Activated CD4-positive, alpha-beta T cell treated with anti-CD3 and anti-CD28 coated beads for 36 hours (primary cell): ENCODE measurements at regions not wholly inside any gene's neighbourhood (a gene's known extent, or its start where the extent isn't known, plus 50 kb on each side); places are given as distances from the start of the nearest gene placed in this dataset.
"Not testable (repeated sequence)": the region's sequence is repeated elsewhere in the genome, so short reads cannot be mapped to it uniquely, and the experiment has no call there.

Source experiments
- ATAC-seq: fragments of 200-7000 bp; cut with Tn5 transposase; one replicate; pipeline ENCODE4 v1.10.0; 2021; ENCODE audit warnings: mild to moderate bottlenecking, moderate library complexity
- CTCF ChIA-PET: fragments of 350-600 bp; sonication (Branson Sonifier 250); formaldehyde crosslinking; loops from one replicate; lab custom pipeline; 2021; ENCODE audit warnings: antibody characterized with exemption; lab: Charles Lee
- POLR2A ChIA-PET: fragments of 350-600 bp; sonication (Branson Sonifier 250); formaldehyde crosslinking; loops from one replicate; lab custom pipeline; 2021; ENCODE audit warnings: antibody characterized with exemption, inconsistent platforms; lab: Charles Lee
- DNase-seq: peaks from one replicate; pipeline ENCODE4 v3.0.0-alpha.2; 2020
- H3K27ac Mint-ChIP-seq: one replicate; pipeline ENCODE4 v1.8.0; 2021; ENCODE audit warnings: mixed read lengths
- H3K27me3 Mint-ChIP-seq: one replicate; pipeline ENCODE4 v1.8.0; 2021; ENCODE audit warnings: mixed read lengths
- H3K36me3 Mint-ChIP-seq: one replicate; pipeline ENCODE4 v1.8.0; 2021; ENCODE audit warnings: low read depth, mixed read lengths
- H3K4me1 Mint-ChIP-seq: one replicate; pipeline ENCODE4 v1.8.0; 2021; ENCODE audit warnings: mixed read lengths
- H3K4me3 Mint-ChIP-seq: one replicate; pipeline ENCODE4 v1.8.0; 2021; ENCODE audit warnings: mild to moderate bottlenecking, moderate library complexity, mixed read lengths
- H3K9me3 Mint-ChIP-seq: one replicate; pipeline ENCODE4 v1.8.0; 2021; ENCODE audit warnings: low read depth, mixed read lengths
- intact Hi-C, 2 experiments: fragments of 100-400 bp; cut with DNase I in 1 of 2; cut with micrococcal nuclease in 1 of 2; formaldehyde crosslinking; loops; one replicate each; pipeline versions ENCODE4 v1.14.2 to v1.15.1; 2022 to 2024; cut with DNase I, micrococcal nuclease

GRCh38 chr1:213690341-213690917 lies 297.3 kb upstream of the PROX1 start:
- ChIA-PET CTCF (no interaction called here), POLR2A (no interaction called here)
- intact Hi-C loops: no loop called here
- Mint-ChIP-seq H3K4me3 (no peak overlapping the region), H3K27me3 (no peaks in the 10 kb centered on the region), H3K4me1 (peaks cover 4% of the 10 kb centered on the region), H3K27ac (no peak overlapping the region), H3K36me3 (no peaks in the 10 kb centered on the region), H3K9me3 (no peaks in the 10 kb centered on the region)
- DNase-seq (no peak), ATAC-seq (no peak)

DNA sequence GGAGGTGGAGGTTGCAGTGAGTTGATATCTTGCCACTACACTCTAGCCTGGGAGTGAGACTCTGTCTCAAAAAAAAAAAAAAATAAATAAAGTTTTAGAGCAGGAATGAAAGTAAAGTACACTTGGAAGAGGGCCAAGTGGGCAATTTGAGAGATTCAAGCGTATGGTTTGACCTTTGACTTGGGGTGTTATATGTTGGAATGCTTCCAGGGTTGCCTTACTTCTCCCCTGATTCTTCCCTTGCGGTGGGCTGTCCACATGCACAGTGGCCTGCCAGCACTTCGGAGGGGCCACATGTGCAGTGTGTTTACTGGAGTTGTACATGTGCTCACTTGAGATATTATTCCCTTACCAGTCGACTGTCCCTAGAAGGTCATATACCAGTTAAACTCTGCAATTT lies 295.5 kb upstream of the PROX1 start:
- Mint-ChIP-seq H3K27me3 (no peaks in the 10 kb centered on the region), H3K4me1 (peaks cover 4% of the 10 kb centered on the region), H3K4me3 (no peak overlapping the region), H3K36me3 (no peaks in the 10 kb centered on the region), H3K27ac (no peak overlapping the region), H3K9me3 (no peaks in the 10 kb centered on the region)
- DNase-seq (no peak), ATAC-seq (no peak)
- POLR2A ChIA-PET: no interaction called here
- CTCF ChIA-PET: no interaction called here
- intact Hi-C loops: no loop called here

- no peak for ATAC-seq
- no peaks in the 10 kb centered on the region for H3K36me3 Mint-ChIP-seq
- H3K27ac Mint-ChIP-seq: no peak overlapping the region
- H3K4me1 Mint-ChIP-seq: no peaks in the 10 kb centered on the region
- no peaks in the 10 kb centered on the region for H3K27me3 Mint-ChIP-seq
- ChIA-PET CTCF (no interaction called here), POLR2A (no interaction called here)
- no peaks in the 10 kb centered on the region for H3K9me3 Mint-ChIP-seq
- intact Hi-C loops: no loop called here
- no peak overlapping the region for H3K4me3 Mint-ChIP-seq
- no peak for DNase-seq
These were observed 293.9 kb upstream of the PROX1 start for GRCh38 chr1:213693864-213694263.

DNA sequence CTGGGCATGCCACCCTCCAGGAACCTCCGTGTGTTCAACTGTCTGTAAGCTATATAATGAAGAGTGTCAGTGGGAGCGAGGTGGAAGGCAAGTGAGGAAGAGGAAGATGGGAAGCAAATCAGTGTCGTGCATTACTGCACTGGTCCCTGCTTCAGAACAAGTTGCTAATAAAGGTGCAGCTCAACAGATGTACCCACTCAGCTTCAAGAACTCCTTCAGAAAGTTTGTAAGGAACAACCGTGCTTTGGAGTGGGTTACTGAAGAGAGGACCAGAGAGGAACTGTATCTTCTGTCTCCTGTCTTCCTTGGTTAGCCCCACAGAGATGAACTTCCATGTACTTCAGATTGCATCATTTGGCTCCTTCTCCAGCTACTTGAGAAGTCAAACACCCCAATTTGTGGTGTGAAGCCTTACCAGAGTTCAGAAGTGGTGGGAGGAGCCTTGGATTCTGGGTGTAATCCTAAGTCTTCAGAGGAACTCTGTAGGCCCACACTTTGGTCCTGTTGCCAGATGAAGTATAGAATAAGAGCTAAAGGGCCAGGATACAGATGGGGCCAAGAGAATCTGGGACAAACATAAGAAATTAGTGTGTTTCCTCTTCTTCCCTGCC lies 290.5 kb upstream of the PROX1 start:
- Mint-ChIP-seq H3K9me3 (no peaks in the 10 kb centered on the region), H3K4me1 (no peaks in the 10 kb centered on the region), H3K27me3 (no peaks in the 10 kb centered on the region), H3K27ac (no peak overlapping the region), H3K36me3 (no peaks in the 10 kb centered on the region), H3K4me3 (no peak overlapping the region)
- no peak for DNase-seq
- ChIA-PET POLR2A (no interaction called here), CTCF (no interaction called here)
- ATAC-seq: no peak
- intact Hi-C loops: no loop called here

GRCh38 chr1:213698092-213698702 lies 289.6 kb upstream of the PROX1 start:
- H3K4me1 Mint-ChIP-seq: no peaks in the 10 kb centered on the region
- no peak for DNase-seq
- ATAC-seq: no peak
- H3K27ac Mint-ChIP-seq: no peak overlapping the region
- no peaks in the 10 kb centered on the region for H3K27me3 Mint-ChIP-seq
- H3K4me3 Mint-ChIP-seq: no peak overlapping the region
- intact Hi-C loops: no loop called here
- H3K9me3 Mint-ChIP-seq: peaks cover 6% of the 10 kb centered on the region
- H3K36me3 Mint-ChIP-seq: no peaks in the 10 kb centered on the region
- ChIA-PET CTCF (no interaction called here), POLR2A (no interaction called here)

DNA sequence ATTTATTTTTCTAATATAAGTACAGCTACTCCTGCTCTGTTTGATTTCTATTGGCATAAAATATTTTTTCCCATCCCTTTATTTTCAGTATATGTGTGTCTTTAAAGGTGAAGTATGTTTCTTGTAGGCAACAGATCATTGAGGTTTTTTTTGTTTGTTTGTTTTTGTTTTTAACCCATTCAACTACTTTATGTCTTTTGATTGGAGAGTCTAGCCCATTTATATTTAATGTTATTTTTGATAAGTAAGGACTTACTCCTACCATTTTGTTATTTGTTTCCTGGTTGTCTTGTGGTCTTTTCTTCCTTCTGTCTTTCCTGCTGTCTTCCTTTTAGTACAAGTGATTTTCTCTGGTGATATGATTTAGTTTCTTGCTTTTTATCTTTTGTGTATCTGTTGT lies 285.1 kb upstream of the PROX1 start:
- Mint-ChIP-seq H3K4me1 (no peaks in the 10 kb centered on the region), H3K27ac (no peak overlapping the region), H3K27me3 (no peaks in the 10 kb centered on the region), H3K36me3 (no peaks in the 10 kb centered on the region), H3K9me3 (peaks cover 6% of the 10 kb centered on the region), H3K4me3 (no peak overlapping the region)
- intact Hi-C loops: no loop called here
- CTCF ChIA-PET: no interaction called here
- no peak for ATAC-seq
- no peak for DNase-seq
- POLR2A ChIA-PET: no interaction called here

GRCh38 chr1:213704941-213705340 lies 282.8 kb upstream of the PROX1 start:
- intact Hi-C loops: no loop called here
- Mint-ChIP-seq H3K27me3 (no peaks in the 10 kb centered on the region), H3K27ac (no peak overlapping the region), H3K4me3 (no peak overlapping the region), H3K36me3 (no peaks in the 10 kb centered on the region), H3K9me3 (peaks cover 19% of the 10 kb centered on the region), H3K4me1 (no peaks in the 10 kb centered on the region)
- CTCF ChIA-PET: no interaction called here
- DNase-seq (no peak), ATAC-seq (no peak)
- POLR2A ChIA-PET: no interaction called here

DNA sequence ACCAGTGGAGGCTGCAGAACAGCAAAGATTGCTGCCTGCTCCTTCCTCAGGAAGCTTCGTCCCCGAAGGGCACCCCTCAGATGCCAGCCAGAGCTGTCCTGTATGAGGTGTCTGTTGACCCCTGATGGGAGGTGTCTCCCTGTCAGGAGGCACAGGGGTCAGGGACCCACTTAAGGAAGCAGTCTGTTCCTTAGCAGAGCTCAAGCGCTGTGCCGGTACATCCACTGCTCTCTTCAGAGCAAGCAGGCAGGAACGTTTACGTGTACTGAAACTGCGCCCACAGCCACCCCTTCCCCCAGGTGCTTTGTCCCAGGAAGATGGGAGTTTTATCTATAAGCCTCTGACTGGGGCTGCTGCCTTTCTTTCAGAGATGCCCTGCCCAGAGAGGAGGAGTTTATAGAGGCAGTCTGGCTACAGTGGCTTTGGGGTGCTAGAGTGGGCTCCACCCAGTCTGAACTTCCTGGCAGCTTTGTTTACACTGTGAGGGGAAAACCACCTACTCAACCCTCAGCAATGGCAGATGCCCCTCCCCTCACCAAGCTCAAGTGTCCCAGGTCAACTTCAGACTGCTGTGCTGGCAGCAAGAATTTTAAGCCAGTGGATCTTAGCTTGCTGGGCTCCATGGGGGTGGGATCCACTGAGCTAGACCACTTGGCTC lies 275.8 kb upstream of the PROX1 start:
- DNase-seq, CTCF ChIA-PET, H3K36me3 Mint-ChIP-seq, H3K4me3 Mint-ChIP-seq, intact Hi-C loops, H3K27me3 Mint-ChIP-seq, POLR2A ChIA-PET, H3K27ac Mint-ChIP-seq, ATAC-seq: not testable (repeated sequence)
- Mint-ChIP-seq H3K9me3 (peaks cover 30% of the 10 kb centered on the region), H3K4me1 (peaks cover 14% of the 10 kb centered on the region)

DNA sequence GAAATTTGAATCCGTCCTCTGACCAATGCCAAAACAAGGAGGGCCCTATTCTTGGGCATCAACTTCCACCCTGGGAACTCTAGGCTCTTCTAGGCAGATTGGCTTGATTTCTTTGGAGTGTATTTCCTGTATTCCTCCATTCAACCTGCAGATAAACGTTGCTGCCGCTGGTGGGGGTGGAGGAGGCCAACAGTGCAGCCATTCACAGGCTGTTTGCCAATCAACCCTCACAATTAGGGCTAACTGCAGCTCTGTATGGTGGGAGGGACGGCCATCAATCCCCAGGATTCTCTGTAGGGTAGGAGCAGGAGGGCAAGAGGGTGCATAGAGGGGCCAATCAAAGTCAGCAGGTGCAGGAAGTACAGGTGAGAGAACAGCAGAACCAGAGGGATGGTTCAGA lies 273.1 kb upstream of the PROX1 start:
- Mint-ChIP-seq H3K4me3 (no peak overlapping the region), H3K9me3 (peaks cover 21% of the 10 kb centered on the region), H3K36me3 (peaks cover 2% of the 10 kb centered on the region), H3K4me1 (peaks cover 14% of the 10 kb centered on the region), H3K27ac (no peak overlapping the region), H3K27me3 (no peaks in the 10 kb centered on the region)
- ChIA-PET CTCF (interaction anchor here (1.1 kb wide), 1 partner anchor 27 kb away, joined by 3 read pairs; no protein-coding TSS in a partner anchor), POLR2A (no interaction called here)
- ATAC-seq (no peak), DNase-seq (no peak)
- intact Hi-C loops: no loop called here

- POLR2A ChIA-PET: no interaction called here
- Mint-ChIP-seq H3K4me3 (no peak overlapping the region), H3K27ac (no peak overlapping the region), H3K27me3 (no peaks in the 10 kb centered on the region), H3K4me1 (peaks cover 14% of the 10 kb centered on the region), H3K36me3 (peaks cover under 1% of the 10 kb centered on the region), H3K9me3 (peaks cover 16% of the 10 kb centered on the region)
- intact Hi-C loops: no loop called here
- CTCF ChIA-PET: interaction anchor here (1.1 kb wide), 1 partner anchor 27 kb away, joined by 3 read pairs; no protein-coding TSS in a partner anchor
- DNase-seq: no peak
- ATAC-seq: no peak
These were observed 272.6 kb upstream of the PROX1 start for GRCh38 chr1:213715182-213715581.

- Mint-ChIP-seq H3K27me3 (no peaks in the 10 kb centered on the region), H3K27ac (no peak overlapping the region), H3K4me3 (no peak overlapping the region), H3K9me3 (peaks cover 14% of the 10 kb centered on the region), H3K36me3 (no peaks in the 10 kb centered on the region), H3K4me1 (no peaks in the 10 kb centered on the region)
- DNase-seq (no peak), ATAC-seq (no peak)
- ChIA-PET CTCF (no interaction called here), POLR2A (no interaction called here)
- intact Hi-C loops: no loop called here
These were observed 268.3 kb upstream of the PROX1 start for GRCh38 chr1:213719462-213719861.

DNA sequence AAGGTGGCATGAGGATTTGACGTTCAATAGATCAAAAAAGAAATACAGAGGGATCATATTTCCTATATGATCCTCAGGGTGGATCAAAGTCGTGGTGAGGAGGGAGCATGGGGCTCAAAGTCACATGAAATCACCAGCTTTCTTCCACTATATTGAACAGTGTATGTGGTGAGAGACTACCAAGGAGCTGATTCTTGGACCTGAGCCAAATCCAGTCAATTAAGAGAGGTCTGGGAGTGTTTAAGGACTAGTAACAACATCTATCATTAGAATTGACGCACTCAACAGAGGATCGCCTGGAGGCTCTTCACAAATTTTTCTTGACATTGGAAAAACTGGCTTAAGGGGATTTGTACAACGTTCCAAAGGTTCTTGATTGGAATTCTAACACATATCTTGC lies 267.7 kb upstream of the PROX1 start:
- POLR2A ChIA-PET: no interaction called here
- Mint-ChIP-seq H3K4me1 (no peaks in the 10 kb centered on the region), H3K4me3 (no peak overlapping the region), H3K36me3 (no peaks in the 10 kb centered on the region), H3K27ac (no peak overlapping the region), H3K9me3 (peaks cover 14% of the 10 kb centered on the region), H3K27me3 (no peaks in the 10 kb centered on the region)
- DNase-seq (no peak), ATAC-seq (no peak)
- intact Hi-C loops: no loop called here
- CTCF ChIA-PET: no interaction called here
